Stimulated activated CD4-positive, alpha-beta T cell treated with anti-CD3 and anti-CD28 coated beads, Interleukin-2, amount 100 ng/mL, for 4 hours (primary cell): ENCODE measurements at regions not wholly inside any gene's neighbourhood (a gene's known extent, or its start where the extent isn't known, plus 50 kb on each side); places are given as distances from the start of the nearest gene placed in this dataset.

Source experiments
- DNase-seq: peaks from one replicate; pipeline ENCODE4 v3.0.0-alpha.2; 2020; ENCODE audit warnings: low read depth

DNA sequence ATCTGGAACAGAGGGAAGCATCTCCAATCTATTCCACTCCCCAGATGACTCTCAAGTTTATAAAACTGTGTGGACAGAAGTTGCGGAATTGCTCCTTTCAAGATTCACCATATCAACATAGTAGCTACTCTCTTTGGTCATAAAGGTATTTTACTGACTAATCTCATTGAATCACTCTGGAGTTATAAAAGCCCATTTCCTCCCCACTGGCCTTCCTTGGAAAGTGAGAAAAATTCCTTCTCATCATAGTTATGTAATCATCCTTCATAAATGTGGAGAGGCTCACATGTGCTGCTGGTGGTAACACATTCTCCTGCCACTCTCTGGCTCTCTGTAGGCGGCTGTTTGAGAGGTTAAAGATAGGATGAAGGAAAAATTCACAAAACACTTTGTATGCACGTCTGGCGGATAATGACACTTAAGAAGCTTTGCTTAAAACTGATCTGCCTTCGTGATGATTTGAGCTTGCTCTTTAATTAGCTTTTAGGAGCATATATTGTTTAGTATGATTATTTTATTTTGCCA is 1034.0 kb upstream of the EEF2KMT start:
- DNase-seq = no peak

DNA sequence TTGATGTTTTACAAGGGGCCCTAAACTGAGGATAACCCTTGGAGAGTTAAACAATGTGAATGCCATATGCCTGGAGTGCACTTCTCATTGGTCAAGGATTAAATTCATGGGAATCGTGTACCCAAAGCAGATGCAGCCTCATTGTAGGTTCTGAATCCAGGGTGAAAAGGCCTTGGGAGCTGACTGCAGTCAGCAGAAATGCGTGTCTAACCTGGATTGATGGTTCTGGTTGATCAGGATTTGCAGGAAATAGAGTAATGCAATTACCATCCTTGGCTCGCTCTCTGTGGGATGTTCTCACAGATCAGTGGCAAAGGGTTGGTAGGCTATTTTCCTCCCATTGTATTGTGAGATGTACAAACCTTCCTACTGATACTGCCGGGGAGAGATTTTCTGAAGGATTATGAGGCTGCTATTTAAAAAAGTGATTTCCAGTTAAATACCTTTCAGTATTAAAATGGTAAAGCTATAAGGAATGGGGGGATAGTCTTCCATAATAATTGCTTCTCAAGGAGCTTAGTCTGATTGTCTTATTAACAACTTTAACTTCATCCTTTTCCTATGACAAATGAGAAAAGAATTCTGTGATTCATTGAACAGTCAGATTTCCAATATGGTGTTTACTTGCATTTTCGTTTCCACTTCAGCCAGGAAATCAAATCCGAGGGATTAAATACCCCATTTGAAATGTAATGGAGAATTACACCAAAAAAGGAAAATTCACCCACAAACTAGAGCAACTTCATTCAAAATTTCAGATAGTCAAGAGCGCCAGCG is 1028.1 kb upstream of the EEF2KMT start:
- no peak for DNase-seq

DNA sequence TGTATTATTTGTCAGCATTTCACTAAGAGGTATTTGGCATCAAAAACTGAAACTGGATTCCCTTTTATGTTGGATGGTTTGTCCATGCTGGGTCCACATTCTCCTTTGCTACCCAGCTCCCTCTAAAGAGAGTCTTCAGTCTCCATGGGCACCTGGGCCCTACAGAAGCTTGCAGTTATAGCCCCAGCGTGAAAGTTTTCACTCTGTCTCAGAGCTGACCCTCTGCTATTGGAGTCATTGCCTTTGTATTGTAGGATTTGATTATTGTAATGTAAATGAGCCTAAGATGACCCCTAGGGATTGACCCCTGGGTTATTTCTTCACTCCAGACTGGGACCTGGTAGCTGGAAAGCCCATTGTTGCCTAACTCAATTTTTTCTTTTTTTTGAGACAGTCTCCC is 1026.5 kb upstream of the EEF2KMT start:
- DNase-seq = no peak

GRCh38 chr16:6122401-6122800 is 1024.8 kb upstream of the EEF2KMT start:
- DNase-seq = no peak

GRCh38 chr16:6114691-6115090 is 1017.1 kb upstream of the EEF2KMT start:
- no peak for DNase-seq

- no peak for DNase-seq
Observed at GRCh38 chr16:6113749-6114148, 1016.2 kb upstream of the EEF2KMT start.

GRCh38 chr16:6112700-6113099 is 1015.1 kb upstream of the EEF2KMT start:
- DNase-seq = no peak

GRCh38 chr16:6111390-6111789 is 1013.8 kb upstream of the EEF2KMT start:
- DNase-seq = no peak

DNA sequence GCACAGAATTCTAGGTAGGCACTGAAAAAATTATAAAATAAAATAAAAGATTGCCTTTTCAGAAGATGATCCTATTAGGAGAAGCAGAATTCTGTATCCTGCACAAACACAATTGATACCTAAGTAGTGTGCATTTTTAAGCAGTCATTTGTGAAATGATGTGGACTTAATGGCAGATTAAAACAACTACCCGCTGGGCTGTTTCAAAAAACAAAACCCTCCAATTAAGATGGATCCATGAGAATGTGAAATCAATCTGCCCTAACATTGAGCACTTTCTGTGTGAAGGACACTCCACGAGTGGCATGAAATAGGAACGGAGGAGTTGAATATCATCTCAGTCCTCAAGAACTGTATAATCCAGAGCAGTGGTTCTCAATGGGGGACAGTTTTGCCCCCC is 1012.8 kb upstream of the EEF2KMT start:
- DNase-seq = no peak

- DNase-seq = no peak
Observed at GRCh38 chr16:6106061-6106460, 1008.5 kb upstream of the EEF2KMT start.

GRCh38 chr16:6105115-6105514 is 1007.5 kb upstream of the EEF2KMT start:
- DNase-seq = no peak

GRCh38 chr16:6104428-6104827 is 1006.8 kb upstream of the EEF2KMT start:
- no peak for DNase-seq

DNA sequence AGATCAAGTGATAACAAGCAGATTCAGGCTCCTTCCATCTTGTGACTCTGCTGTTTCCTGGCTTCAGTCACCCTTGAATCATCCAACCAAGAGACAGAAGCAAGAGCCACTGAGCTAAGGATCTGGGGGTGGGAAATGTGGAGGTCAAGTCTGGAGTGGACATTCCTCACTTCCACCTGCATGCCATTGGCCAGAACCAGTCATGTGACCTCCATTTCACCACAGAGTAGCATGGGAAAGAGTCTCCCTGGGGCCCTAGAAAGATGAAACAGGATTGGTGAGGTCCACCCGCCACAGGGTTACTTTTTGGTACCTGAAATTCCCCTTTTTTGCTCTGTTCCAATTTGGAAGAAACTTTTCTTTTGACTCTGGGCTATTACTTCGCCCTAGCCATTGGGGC is 1006.0 kb upstream of the EEF2KMT start:
- DNase-seq = no peak

DNA sequence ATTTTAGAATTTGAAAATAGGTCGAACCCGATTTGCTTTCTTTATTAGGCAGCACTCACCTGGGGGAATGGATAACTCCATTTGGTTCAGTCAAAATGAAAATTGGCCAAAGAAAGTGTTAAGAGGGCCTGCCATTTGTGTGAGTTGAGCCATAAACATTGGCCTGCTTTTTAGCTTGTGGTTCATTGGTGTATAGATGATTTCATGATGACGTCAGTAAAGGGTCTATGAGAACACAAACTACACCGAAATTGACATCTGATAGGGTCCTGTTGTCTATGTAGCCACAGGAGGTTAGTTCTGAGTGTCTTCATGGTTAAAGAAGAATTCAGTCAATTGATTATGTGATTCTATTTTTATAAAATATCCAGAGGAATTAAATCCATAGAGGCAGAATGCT is 1001.5 kb upstream of the EEF2KMT start:
- no peak for DNase-seq

DNA sequence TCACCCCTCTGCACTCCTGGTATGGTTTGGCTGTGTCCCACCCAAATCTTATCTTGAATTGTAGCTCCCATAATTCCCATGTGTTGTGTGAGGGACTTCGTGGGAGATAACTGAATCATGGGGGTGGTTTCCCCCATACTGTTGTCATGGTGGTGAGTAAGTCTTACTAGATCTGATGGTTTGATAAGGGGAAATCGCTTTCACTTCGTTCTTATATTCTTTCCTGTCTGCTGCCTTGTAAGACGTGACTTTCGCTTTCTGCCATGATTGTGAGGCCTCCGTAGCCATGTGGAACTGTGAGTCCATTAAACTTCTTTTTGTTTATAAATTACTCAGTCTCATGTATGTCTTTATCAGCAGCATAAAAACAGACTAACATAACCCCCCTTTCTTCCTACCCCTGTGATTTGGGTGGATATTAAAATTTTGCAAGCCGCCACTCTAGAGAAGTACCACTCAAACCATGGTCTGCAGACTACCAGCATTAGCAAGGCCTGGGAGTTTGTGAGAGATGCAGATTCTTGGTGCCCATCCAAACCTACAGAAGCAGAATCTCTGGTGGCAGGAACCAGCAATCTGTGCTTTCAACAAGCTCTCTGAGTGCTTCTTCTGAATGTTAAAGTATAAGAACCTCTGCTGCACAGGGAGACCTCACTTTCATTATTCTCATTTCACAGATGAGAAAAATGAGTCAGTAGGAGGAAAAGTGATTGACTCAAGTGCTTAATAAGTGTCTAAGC is 999.5 kb upstream of the EEF2KMT start:
- no peak for DNase-seq

GRCh38 chr16:6095414-6095813 is 997.8 kb upstream of the EEF2KMT start:
- DNase-seq = no peak

DNA sequence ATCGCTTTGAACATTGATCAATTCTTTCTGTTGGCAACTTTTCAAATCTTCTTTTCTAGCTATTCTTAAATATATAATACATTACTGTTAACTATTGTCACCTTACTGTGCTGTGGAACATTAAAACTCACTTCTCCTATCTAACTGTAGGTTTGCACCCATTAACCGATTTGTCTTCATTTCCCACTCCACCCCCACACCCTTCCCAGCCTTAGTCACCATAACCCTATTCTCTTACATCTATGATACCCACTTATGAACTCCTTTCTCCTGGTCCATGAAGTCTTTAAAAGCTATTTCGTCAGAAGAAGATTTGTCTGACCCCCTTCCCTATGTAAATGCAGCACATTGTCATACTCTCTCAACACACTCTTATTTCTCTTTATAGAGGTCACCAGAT is 993.4 kb upstream of the EEF2KMT start:
- DNase-seq = no peak

DNA sequence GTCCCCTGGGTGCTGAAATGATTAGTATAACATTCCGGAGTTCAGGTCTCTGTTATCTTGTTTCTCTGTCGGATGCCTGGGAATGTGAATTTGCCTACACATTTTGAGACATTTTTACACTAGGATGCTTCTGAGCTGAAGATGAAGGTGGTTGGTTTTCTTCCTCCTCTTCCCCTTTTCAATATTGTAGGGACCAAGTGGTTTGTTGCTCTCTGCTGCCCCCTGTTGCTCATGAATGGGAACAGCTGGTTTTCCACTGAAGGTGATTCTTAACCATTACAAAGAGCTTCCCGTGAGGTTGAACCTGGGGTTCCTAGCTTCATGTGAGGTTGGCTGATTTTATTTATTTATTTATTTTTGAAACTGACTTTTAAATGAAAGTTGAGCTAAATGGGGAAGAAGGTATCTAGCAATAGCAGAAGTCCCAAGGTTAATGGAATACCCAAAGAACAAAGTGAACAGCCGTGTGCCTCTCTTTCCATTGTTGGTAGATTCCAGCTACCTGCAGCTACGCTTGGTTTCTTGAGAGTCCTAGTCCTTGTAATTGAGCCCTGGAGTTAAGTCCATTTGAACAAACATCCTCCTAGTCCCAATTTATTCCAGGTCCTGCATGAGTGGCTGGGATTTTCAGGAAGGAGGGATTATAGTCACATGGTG is 983.9 kb upstream of the EEF2KMT start:
- no peak for DNase-seq

- DNase-seq = no peak
Observed at GRCh38 chr16:6076631-6077030, 979.0 kb upstream of the EEF2KMT start.

- no peak for DNase-seq
Observed at GRCh38 chr16:6068063-6068462, 970.5 kb upstream of the EEF2KMT start.

DNA sequence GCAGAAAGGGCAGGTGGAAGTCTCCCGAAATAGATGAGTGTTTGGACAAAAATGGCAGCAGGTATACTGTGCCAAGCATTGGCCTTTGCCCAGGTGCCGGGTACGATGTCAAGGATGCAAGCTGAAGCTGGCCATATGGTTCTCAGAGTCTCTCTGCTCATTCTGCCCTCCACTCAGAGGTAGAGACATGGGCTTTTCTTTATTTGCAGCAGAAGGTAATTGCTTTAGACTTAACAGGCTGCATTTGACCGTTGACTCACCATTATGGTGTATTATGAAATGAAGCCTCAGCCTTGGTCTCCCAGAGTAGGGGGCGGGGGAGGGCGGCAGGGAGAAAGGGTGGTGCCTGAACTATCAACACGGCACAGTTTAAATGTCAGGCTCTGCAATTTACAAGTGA is 969.1 kb upstream of the EEF2KMT start:
- DNase-seq = no peak

GRCh38 chr16:6063526-6063925 is 965.9 kb upstream of the EEF2KMT start:
- no peak for DNase-seq

GRCh38 chr16:6059671-6060070 is 962.1 kb upstream of the EEF2KMT start:
- DNase-seq = no peak
